ENCODE measurements at regions not wholly inside any gene's neighbourhood (a gene's known extent, or its start where the extent isn't known, plus 50 kb on each side); places are given as distances from the start of the nearest gene placed in this dataset.
"Not testable (repeated sequence)": the region's sequence is repeated elsewhere in the genome, so short reads cannot be mapped to it uniquely, and the experiment has no call there.

DNA sequence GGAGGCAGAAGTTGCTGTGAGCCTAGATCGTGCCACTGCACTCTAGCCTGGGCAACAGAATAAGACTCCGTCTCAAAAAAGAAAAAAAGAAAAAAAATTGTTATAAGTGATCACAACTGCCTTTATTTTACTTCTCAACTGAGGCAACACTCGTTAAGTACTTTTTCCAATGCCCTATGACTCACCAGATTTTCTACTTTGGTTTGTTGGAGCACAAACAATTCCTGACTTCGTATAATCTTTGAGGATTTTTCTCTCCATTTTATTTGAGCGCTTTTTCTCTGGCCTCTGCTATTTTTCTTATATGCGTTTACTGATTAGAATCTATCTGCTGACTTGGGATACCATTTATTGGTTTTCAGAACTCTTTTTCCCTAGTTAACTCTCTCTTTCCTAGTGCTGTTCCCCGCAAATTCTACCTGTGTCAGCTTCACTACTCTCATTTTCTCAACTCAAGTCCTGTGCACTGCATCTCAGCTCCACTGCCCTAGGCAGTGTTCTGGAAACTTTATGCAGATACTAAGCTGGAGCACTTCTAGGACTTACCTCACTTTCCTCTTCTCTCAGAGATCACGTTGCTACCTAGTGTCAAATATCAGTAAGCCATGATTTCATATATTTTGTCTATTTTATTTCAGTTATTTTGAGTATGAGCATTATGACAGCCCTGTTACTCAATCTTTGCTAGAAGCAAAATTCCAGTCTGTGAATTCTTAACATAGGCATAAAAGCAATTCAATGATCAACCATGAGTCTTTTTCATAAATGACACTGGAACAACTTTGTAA lies 1120.1 kb upstream of the CITED2 start:
- H3F3A ChIP-seq (ENCODE audit: low read depth): no peaks in the 10 kb centered on the region
- H3K27ac ChIP-seq: no peak overlapping the region
- no peaks in the 10 kb centered on the region for H4K20me1 ChIP-seq (ENCODE audit: low read depth)
- H2AFZ ChIP-seq (replicated peaks): no peak overlapping the region
- no peak for DNase-seq (ENCODE audit: low spot score)
- H3K4me1 ChIP-seq: no peaks in the 10 kb centered on the region
- H3K4me1 Mint-ChIP-seq: no peaks in the 10 kb centered on the region
- H3K4me3 ChIP-seq: no peak overlapping the region
- no peak overlapping the region for H3K9ac ChIP-seq
- H3K9me3 ChIP-seq (ENCODE audit: low read depth): no peaks in the 10 kb centered on the region
- no peaks in the 10 kb centered on the region for H3K27me3 ChIP-seq
- peaks cover 2% of the 10 kb centered on the region for H3K9me3 Mint-ChIP-seq
- H3K4me3 Mint-ChIP-seq: no peak overlapping the region
- TF ChIP-seq, protein P1, sequence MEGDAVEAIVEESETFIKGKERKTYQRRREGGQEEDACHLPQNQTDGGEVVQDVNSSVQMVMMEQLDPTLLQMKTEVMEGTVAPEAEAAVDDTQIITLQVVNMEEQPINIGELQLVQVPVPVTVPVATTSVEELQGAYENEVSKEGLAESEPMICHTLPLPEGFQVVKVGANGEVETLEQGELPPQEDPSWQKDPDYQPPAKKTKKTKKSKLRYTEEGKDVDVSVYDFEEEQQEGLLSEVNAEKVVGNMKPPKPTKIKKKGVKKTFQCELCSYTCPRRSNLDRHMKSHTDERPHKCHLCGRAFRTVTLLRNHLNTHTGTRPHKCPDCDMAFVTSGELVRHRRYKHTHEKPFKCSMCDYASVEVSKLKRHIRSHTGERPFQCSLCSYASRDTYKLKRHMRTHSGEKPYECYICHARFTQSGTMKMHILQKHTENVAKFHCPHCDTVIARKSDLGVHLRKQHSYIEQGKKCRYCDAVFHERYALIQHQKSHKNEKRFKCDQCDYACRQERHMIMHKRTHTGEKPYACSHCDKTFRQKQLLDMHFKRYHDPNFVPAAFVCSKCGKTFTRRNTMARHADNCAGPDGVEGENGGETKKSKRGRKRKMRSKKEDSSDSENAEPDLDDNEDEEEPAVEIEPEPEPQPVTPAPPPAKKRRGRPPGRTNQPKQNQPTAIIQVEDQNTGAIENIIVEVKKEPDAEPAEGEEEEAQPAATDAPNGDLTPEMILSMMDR (IDR thresholded peaks at IDR 0.05): no peak
- no peak for TF ChIP-seq EZH2 (IDR thresholded peaks at IDR 0.05)
- no peak for TF ChIP-seq EZH2phosphoT487 (IDR thresholded peaks at IDR 0.05)
- no peak overlapping the region for H3K27ac Mint-ChIP-seq
- H3K27me3 Mint-ChIP-seq (ENCODE audit: insufficient read depth, low read depth): no peaks in the 10 kb centered on the region
- no peaks in the 10 kb centered on the region for H3K36me3 Mint-ChIP-seq
- no peaks in the 10 kb centered on the region for H3K36me3 ChIP-seq
- H3K4me2 ChIP-seq: no peak overlapping the region
- no peaks in the 10 kb centered on the region for H3K79me2 ChIP-seq (ENCODE audit: low read depth)

DNA sequence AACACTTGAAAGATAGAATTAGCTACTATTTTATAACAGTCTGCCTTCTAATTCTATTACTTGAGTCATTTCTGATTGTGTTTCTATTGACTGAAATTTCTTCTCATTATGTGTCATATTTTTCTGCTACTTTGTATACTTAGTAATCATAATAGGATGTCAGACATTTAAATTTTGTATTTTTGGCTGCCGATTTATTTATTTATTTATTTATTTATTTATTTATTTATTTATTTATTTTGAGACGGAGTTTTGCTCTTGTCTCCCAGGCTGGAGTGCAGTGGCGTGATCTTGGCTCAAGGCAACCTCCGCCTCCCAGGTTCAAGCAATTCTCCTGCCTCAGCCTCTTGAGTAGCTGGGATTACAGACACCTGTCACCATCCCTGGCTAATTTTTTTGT lies 1119.0 kb upstream of the CITED2 start:
- H3K4me1 ChIP-seq; H3K27me3 Mint-ChIP-seq (ENCODE audit: insufficient read depth, low read depth); H3K9ac ChIP-seq; H3K4me3 ChIP-seq; H3K79me2 ChIP-seq (ENCODE audit: low read depth); H3K4me1 Mint-ChIP-seq; H3K4me3 Mint-ChIP-seq; H3K27ac Mint-ChIP-seq; H3K36me3 Mint-ChIP-seq; H3K27ac ChIP-seq; H3F3A ChIP-seq (ENCODE audit: low read depth); DNase-seq (ENCODE audit: low spot score); H3K36me3 ChIP-seq; H3K9me3 Mint-ChIP-seq; H3K4me2 ChIP-seq; H3K27me3 ChIP-seq; H3K9me3 ChIP-seq (ENCODE audit: low read depth); H2AFZ ChIP-seq (replicated peaks); H4K20me1 ChIP-seq (ENCODE audit: low read depth): not testable (repeated sequence)

DNA sequence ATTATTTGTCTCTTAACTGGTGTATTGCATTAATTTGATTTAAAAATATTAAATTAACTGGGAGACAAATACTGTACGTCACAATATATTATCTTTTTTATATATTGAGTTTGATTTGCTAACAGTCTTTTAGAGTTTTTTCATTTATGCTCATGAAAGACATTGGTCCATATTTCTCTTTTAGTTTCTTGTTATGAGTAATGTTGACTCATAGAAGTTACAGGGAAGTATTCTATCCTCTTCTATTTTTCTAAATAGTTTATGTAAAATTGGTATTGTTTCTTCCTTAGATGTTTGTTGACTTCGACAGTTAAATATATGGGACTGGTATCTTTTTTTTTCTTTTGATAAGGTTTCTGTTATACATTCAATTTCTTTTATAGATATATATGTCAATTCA lies 1115.6 kb upstream of the CITED2 start:
- Mint-ChIP-seq H3K27ac (no peak overlapping the region), H3K27me3 (ENCODE audit: insufficient read depth, low read depth) (no peaks in the 10 kb centered on the region), H3K4me1 (peaks cover 3% of the 10 kb centered on the region), H3K9me3 (peaks cover 12% of the 10 kb centered on the region), H3K36me3 (no peaks in the 10 kb centered on the region), H3K4me3 (no peak overlapping the region)
- Histone ChIP-seq H3K79me2 (ENCODE audit: low read depth) (no peaks in the 10 kb centered on the region), H3K36me3 (no peaks in the 10 kb centered on the region), H3K4me1 (peaks cover 2% of the 10 kb centered on the region), H3K4me3 (no peak overlapping the region), H3F3A (ENCODE audit: low read depth) (no peaks in the 10 kb centered on the region), H2AFZ (replicated peaks) (no peak overlapping the region), H4K20me1 (ENCODE audit: low read depth) (no peaks in the 10 kb centered on the region), H3K9me3 (ENCODE audit: low read depth) (no peaks in the 10 kb centered on the region), H3K27ac (no peak overlapping the region), H3K27me3 (no peaks in the 10 kb centered on the region), H3K9ac (no peak overlapping the region), H3K4me2 (no peak overlapping the region)
- DNase-seq (ENCODE audit: low spot score): no peak
- TF ChIP-seq, protein P1 (IDR thresholded peaks at IDR 0.05): no peak
- TF ChIP-seq EZH2phosphoT487 (IDR thresholded peaks at IDR 0.05) (no peak), EZH2 (IDR thresholded peaks at IDR 0.05) (no peak)

DNA sequence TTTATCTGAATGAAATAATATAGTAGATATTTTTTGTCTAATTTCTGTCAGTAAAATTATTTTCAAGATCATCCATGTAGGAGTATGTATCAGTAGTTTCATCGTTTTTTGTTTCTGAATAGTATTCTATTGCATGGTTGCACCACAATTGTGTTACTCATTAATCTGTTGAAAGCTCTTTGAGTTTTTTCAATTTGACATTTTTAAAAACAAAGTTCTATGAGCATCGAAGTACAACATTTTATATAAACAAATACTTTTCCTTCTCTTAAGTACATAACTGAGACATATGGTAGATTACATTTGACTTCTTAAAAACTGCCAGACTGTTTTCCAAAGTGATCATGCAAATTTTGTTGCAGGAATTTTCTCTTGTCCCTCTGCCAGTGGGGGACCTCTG lies 1113.1 kb upstream of the CITED2 start:
- no peaks in the 10 kb centered on the region for H3K27me3 Mint-ChIP-seq (ENCODE audit: insufficient read depth, low read depth)
- no peak overlapping the region for H3K9ac ChIP-seq
- no peak overlapping the region for H3K4me3 ChIP-seq
- no peaks in the 10 kb centered on the region for H3K36me3 Mint-ChIP-seq
- H3F3A ChIP-seq (ENCODE audit: low read depth): no peaks in the 10 kb centered on the region
- TF ChIP-seq, protein P1 (IDR thresholded peaks at IDR 0.05): no peak
- TF ChIP-seq EZH2phosphoT487 (IDR thresholded peaks at IDR 0.05): no peak
- TF ChIP-seq EZH2 (IDR thresholded peaks at IDR 0.05): no peak
- H3K4me1 ChIP-seq: peaks cover 9% of the 10 kb centered on the region
- no peaks in the 10 kb centered on the region for H3K79me2 ChIP-seq (ENCODE audit: low read depth)
- peaks cover 9% of the 10 kb centered on the region for H3K4me1 Mint-ChIP-seq
- no peak overlapping the region for H3K27ac Mint-ChIP-seq
- no peak for DNase-seq (ENCODE audit: low spot score)
- H3K9me3 ChIP-seq (ENCODE audit: low read depth): no peaks in the 10 kb centered on the region
- H3K4me2 ChIP-seq: no peak overlapping the region
- H3K9me3 Mint-ChIP-seq: peaks cover 10% of the 10 kb centered on the region
- no peak overlapping the region for H2AFZ ChIP-seq (replicated peaks)
- H3K36me3 ChIP-seq: no peaks in the 10 kb centered on the region
- no peak overlapping the region for H3K4me3 Mint-ChIP-seq
- H3K27ac ChIP-seq: no peak overlapping the region
- H3K27me3 ChIP-seq: no peaks in the 10 kb centered on the region
- no peaks in the 10 kb centered on the region for H4K20me1 ChIP-seq (ENCODE audit: low read depth)
